IgD-negative memory B cell (primary cell): ENCODE measurements at regions not wholly inside any gene's neighbourhood (a gene's known extent, or its start where the extent isn't known, plus 50 kb on each side); places are given as distances from the start of the nearest gene placed in this dataset.
"Not testable (repeated sequence)": the region's sequence is repeated elsewhere in the genome, so short reads cannot be mapped to it uniquely, and the experiment has no call there.

Experiments
- H3K27ac Mint-ChIP-seq, 3 donors: one replicate each; pipeline ENCODE4 v1.8.0; 2020 to 2022; ENCODE audit warnings: mild to moderate bottlenecking in 3 of 3, mixed read lengths in 3 of 3, moderate library complexity in 1 of 3
- H3K27me3 Mint-ChIP-seq: one replicate; pipeline ENCODE4 v1.8.0; 2021; ENCODE audit warnings: mixed read lengths
- H3K36me3 Mint-ChIP-seq: one replicate; pipeline ENCODE4 v1.8.0; 2020; ENCODE audit warnings: mild to moderate bottlenecking, mixed read lengths
- H3K4me1 Mint-ChIP-seq, 3 donors: one replicate each; pipeline ENCODE4 v1.8.0; 2020 to 2022; ENCODE audit warnings: mixed read lengths in 3 of 3, mild to moderate bottlenecking in 1 of 3
- H3K4me3 Mint-ChIP-seq, 4 donors: one replicate each; pipeline ENCODE4 v1.8.0; 2020 to 2022; ENCODE audit warnings: mild to moderate bottlenecking in 4 of 4, mixed read lengths in 4 of 4, moderate library complexity in 3 of 4
- H3K9me3 Mint-ChIP-seq, 3 donors: one replicate each; pipeline ENCODE4 v1.8.0; 2020 to 2021; ENCODE audit warnings: mixed read lengths in 3 of 3, mild to moderate bottlenecking in 1 of 3

- Mint-ChIP-seq H3K4me3 (no peak overlapping the region), H3K27ac (no peak overlapping the region), H3K9me3 (no peaks in the 10 kb centered on the region), H3K36me3 (peaks cover 3% of the 10 kb centered on the region), H3K4me1 (peaks cover 0 to 2% (median 0%) of the 10 kb centered on the region in 3 donors), H3K27me3 (no peaks in the 10 kb centered on the region)
These were observed 416.6 kb upstream of the SMIM21 start for GRCh38 chr18:75844146-75844545.

GRCh38 chr18:75840131-75840530 lies 412.6 kb upstream of the SMIM21 start:
- H3K4me3 Mint-ChIP-seq: no peak overlapping the region
- H3K9me3 Mint-ChIP-seq: peaks cover 0 to 2% (median 0%) of the 10 kb centered on the region in 3 donors
- peaks cover 3% of the 10 kb centered on the region for H3K36me3 Mint-ChIP-seq

GRCh38 chr18:75839686-75840085 lies 412.2 kb upstream of the SMIM21 start:
- H3K9me3 Mint-ChIP-seq, H3K27me3 Mint-ChIP-seq: not testable (repeated sequence)

More at GRCh38 chr18:75840131-75840530, 412.6 kb upstream of the SMIM21 start:
- Mint-ChIP-seq H3K27ac (no peak overlapping the region), H3K27me3 (no peaks in the 10 kb centered on the region), H3K4me1 (no peaks in the 10 kb centered on the region)

GRCh38 chr18:75839041-75839440 lies 411.5 kb upstream of the SMIM21 start:
- Mint-ChIP-seq H3K4me3 (no peak overlapping the region), H3K27me3 (no peaks in the 10 kb centered on the region), H3K4me1 (no peaks in the 10 kb centered on the region), H3K27ac (no peak overlapping the region), H3K36me3 (no peaks in the 10 kb centered on the region), H3K9me3 (peaks cover 0 to 2% (median 0%) of the 10 kb centered on the region in 3 donors)

More at GRCh38 chr18:75839686-75840085, 412.2 kb upstream of the SMIM21 start:
- not testable (repeated sequence) for H3K27ac Mint-ChIP-seq, H3K36me3 Mint-ChIP-seq, H3K4me1 Mint-ChIP-seq, H3K4me3 Mint-ChIP-seq

GRCh38 chr18:75837316-75837715 lies 409.8 kb upstream of the SMIM21 start:
- H3K4me3 Mint-ChIP-seq: no peak overlapping the region

GRCh38 chr18:75836516-75836915 lies 409.0 kb upstream of the SMIM21 start:
- Mint-ChIP-seq H3K27ac (no peak overlapping the region), H3K27me3 (no peaks in the 10 kb centered on the region), H3K36me3 (no peaks in the 10 kb centered on the region), H3K9me3 (peaks cover 0 to 2% (median 2%) of the 10 kb centered on the region in 3 donors), H3K4me3 (no peak overlapping the region), H3K4me1 (no peaks in the 10 kb centered on the region)

More at GRCh38 chr18:75837316-75837715, 409.8 kb upstream of the SMIM21 start:
- no peaks in the 10 kb centered on the region for H3K36me3 Mint-ChIP-seq
- peaks cover 0 to 2% (median 2%) of the 10 kb centered on the region in 3 donors for H3K9me3 Mint-ChIP-seq
- no peaks in the 10 kb centered on the region for H3K4me1 Mint-ChIP-seq
- H3K27ac Mint-ChIP-seq: no peak overlapping the region
- H3K27me3 Mint-ChIP-seq: no peaks in the 10 kb centered on the region

- H3K9me3 Mint-ChIP-seq: peaks cover 0 to 2% (median 2%) of the 10 kb centered on the region in 3 donors
- no peaks in the 10 kb centered on the region for H3K27me3 Mint-ChIP-seq
- H3K27ac Mint-ChIP-seq: no peak overlapping the region
- H3K4me1 Mint-ChIP-seq: no peaks in the 10 kb centered on the region
- H3K4me3 Mint-ChIP-seq: no peak overlapping the region
- H3K36me3 Mint-ChIP-seq: no peaks in the 10 kb centered on the region
These were observed 404.5 kb upstream of the SMIM21 start for GRCh38 chr18:75831960-75832359.

GRCh38 chr18:75830828-75831227 lies 403.3 kb upstream of the SMIM21 start:
- H3K27me3 Mint-ChIP-seq: no peaks in the 10 kb centered on the region
- H3K36me3 Mint-ChIP-seq: no peaks in the 10 kb centered on the region
- H3K4me1 Mint-ChIP-seq: no peaks in the 10 kb centered on the region
- H3K27ac Mint-ChIP-seq: no peak overlapping the region
- no peak overlapping the region for H3K4me3 Mint-ChIP-seq
- peaks cover 0 to 2% (median 0%) of the 10 kb centered on the region in 3 donors for H3K9me3 Mint-ChIP-seq

- H3K9me3 Mint-ChIP-seq: peaks cover 0 to 2% (median 0%) of the 10 kb centered on the region in 3 donors
- H3K4me3 Mint-ChIP-seq: no peak overlapping the region
- no peaks in the 10 kb centered on the region for H3K4me1 Mint-ChIP-seq
- no peaks in the 10 kb centered on the region for H3K36me3 Mint-ChIP-seq
- no peak overlapping the region for H3K27ac Mint-ChIP-seq
- H3K27me3 Mint-ChIP-seq: no peaks in the 10 kb centered on the region
These were observed 401.6 kb upstream of the SMIM21 start for GRCh38 chr18:75829091-75829490.

- H3K27ac Mint-ChIP-seq: peak overlapping the region in 1 of 3 donors; percentile 4
- H3K4me1 Mint-ChIP-seq: no peaks in the 10 kb centered on the region
- H3K4me3 Mint-ChIP-seq: no peak overlapping the region
- H3K27me3 Mint-ChIP-seq: no peaks in the 10 kb centered on the region
- H3K36me3 Mint-ChIP-seq: no peaks in the 10 kb centered on the region
- H3K9me3 Mint-ChIP-seq: peaks cover 0 to 2% (median 0%) of the 10 kb centered on the region in 3 donors
These were observed 400.9 kb upstream of the SMIM21 start for GRCh38 chr18:75828379-75828778.

GRCh38 chr18:75827751-75828287 lies 400.3 kb upstream of the SMIM21 start:
- Mint-ChIP-seq H3K9me3 (peaks cover 0 to 2% (median 0%) of the 10 kb centered on the region in 3 donors), H3K27me3 (no peaks in the 10 kb centered on the region), H3K36me3 (no peaks in the 10 kb centered on the region), H3K27ac (no peak overlapping the region), H3K4me3 (no peak overlapping the region), H3K4me1 (no peaks in the 10 kb centered on the region)

GRCh38 chr18:75824661-75825060 lies 397.2 kb upstream of the SMIM21 start:
- H3K27ac Mint-ChIP-seq: no peak overlapping the region
- H3K36me3 Mint-ChIP-seq: no peaks in the 10 kb centered on the region
- H3K4me3 Mint-ChIP-seq: no peak overlapping the region
- no peaks in the 10 kb centered on the region for H3K4me1 Mint-ChIP-seq
- no peaks in the 10 kb centered on the region for H3K27me3 Mint-ChIP-seq
- peaks cover 0 to 8% (median 0%) of the 10 kb centered on the region in 3 donors for H3K9me3 Mint-ChIP-seq

GRCh38 chr18:75823471-75823870 lies 396.0 kb upstream of the SMIM21 start:
- Mint-ChIP-seq H3K27me3 (no peaks in the 10 kb centered on the region), H3K36me3 (no peaks in the 10 kb centered on the region), H3K9me3 (peaks cover 0 to 8% (median 0%) of the 10 kb centered on the region in 3 donors), H3K4me3 (peak overlapping the region in 1 of 4 donors; percentile 13), H3K4me1 (no peaks in the 10 kb centered on the region), H3K27ac (no peak overlapping the region)

GRCh38 chr18:75818383-75818782 lies 390.9 kb upstream of the SMIM21 start:
- Mint-ChIP-seq H3K36me3 (no peaks in the 10 kb centered on the region), H3K4me3 (no peak overlapping the region), H3K9me3 (peaks cover 0 to 12% (median 0%) of the 10 kb centered on the region in 3 donors), H3K4me1 (no peaks in the 10 kb centered on the region), H3K27ac (no peak overlapping the region), H3K27me3 (no peaks in the 10 kb centered on the region)

- Mint-ChIP-seq H3K4me3 (no peak overlapping the region), H3K9me3 (peaks cover 0 to 11% (median 0%) of the 10 kb centered on the region in 3 donors), H3K4me1 (peaks cover 0 to 2% (median 0%) of the 10 kb centered on the region in 3 donors), H3K27me3 (no peaks in the 10 kb centered on the region), H3K36me3 (no peaks in the 10 kb centered on the region), H3K27ac (no peak overlapping the region)
These were observed 388.3 kb upstream of the SMIM21 start for GRCh38 chr18:75815767-75816166.

- Mint-ChIP-seq H3K27ac (no peak overlapping the region), H3K36me3 (no peaks in the 10 kb centered on the region), H3K4me3 (no peak overlapping the region), H3K9me3 (peaks cover 0 to 5% (median 0%) of the 10 kb centered on the region in 3 donors), H3K4me1 (peaks cover 0 to 2% (median 0%) of the 10 kb centered on the region in 3 donors), H3K27me3 (no peaks in the 10 kb centered on the region)
These were observed 385.3 kb upstream of the SMIM21 start for GRCh38 chr18:75812761-75813160.
